ENCODE measurements at regions not wholly inside any gene's neighbourhood (a gene's known extent, or its start where the extent isn't known, plus 50 kb on each side); places are given as distances from the start of the nearest gene placed in this dataset.
A peak's percentile ranks its signal among the peaks of the same experiment; 100 is the strongest.

GRCh38 chr5:117942861-117943519, 1045.4 kb downstream of the DTWD2 start:
- no peak for DNase-seq (ENCODE audit: low read depth)

- no peak for DNase-seq (ENCODE audit: low read depth)
Measured at GRCh38 chr5:117893211-117893610, 1095.1 kb downstream of the DTWD2 start.

GRCh38 chr5:117892360-117892759, 1096.0 kb downstream of the DTWD2 start:
- DNase-seq (ENCODE audit: low read depth): no peak

GRCh38 chr5:117889596-117889995, 1098.8 kb downstream of the DTWD2 start:
- peak; percentile 33 for DNase-seq (ENCODE audit: low read depth)

- DNase-seq (ENCODE audit: low read depth): no peak
Measured at GRCh38 chr5:117888688-117889087, 1099.7 kb downstream of the DTWD2 start.

- no peak for DNase-seq (ENCODE audit: low read depth)
Measured at GRCh38 chr5:117881426-117882230, 1106.7 kb downstream of the DTWD2 start.

GRCh38 chr5:117880932-117881331, 1107.4 kb downstream of the DTWD2 start:
- DNase-seq (ENCODE audit: low read depth): no peak

GRCh38 chr5:117877731-117878130, 1110.6 kb downstream of the DTWD2 start:
- no peak for DNase-seq (ENCODE audit: low read depth)

- DNase-seq (ENCODE audit: low read depth): no peak
Measured at GRCh38 chr5:117872798-117873368, 1115.5 kb downstream of the DTWD2 start.

- no peak for DNase-seq (ENCODE audit: low read depth)
Measured at GRCh38 chr5:117869596-117869995, 1118.8 kb downstream of the DTWD2 start.

GRCh38 chr5:117863586-117864296, 1124.6 kb downstream of the DTWD2 start:
- no peak for DNase-seq (ENCODE audit: low read depth)

- DNase-seq (ENCODE audit: low read depth): no peak
Measured at GRCh38 chr5:117860550-117860949, 1127.8 kb downstream of the DTWD2 start.

GRCh38 chr5:117859176-117859575, 1129.2 kb downstream of the DTWD2 start:
- no peak for DNase-seq (ENCODE audit: low read depth)

- DNase-seq (ENCODE audit: low read depth): no peak
Measured at GRCh38 chr5:117856713-117857112, 1131.6 kb downstream of the DTWD2 start.

- no peak for DNase-seq (ENCODE audit: low read depth)
Measured at GRCh38 chr5:117837786-117838185, 1150.6 kb downstream of the DTWD2 start.

- DNase-seq (ENCODE audit: low read depth): no peak
Measured at GRCh38 chr5:117833691-117834090, 1154.7 kb downstream of the DTWD2 start.

- no peak for DNase-seq (ENCODE audit: low read depth)
Measured at GRCh38 chr5:117829646-117830045, 1158.7 kb downstream of the DTWD2 start.

- no peak for DNase-seq (ENCODE audit: low read depth)
Measured at GRCh38 chr5:117813850-117814249, 1174.5 kb downstream of the DTWD2 start.

GRCh38 chr5:117812861-117813260, 1175.5 kb downstream of the DTWD2 start:
- no peak for DNase-seq (ENCODE audit: low read depth)

GRCh38 chr5:117809251-117809650, 1179.1 kb downstream of the DTWD2 start:
- no peak for DNase-seq (ENCODE audit: low read depth)

GRCh38 chr5:117805058-117805457, 1183.3 kb downstream of the DTWD2 start:
- no peak for DNase-seq (ENCODE audit: low read depth)

- peak; percentile 12 for DNase-seq (ENCODE audit: low read depth)
Measured at GRCh38 chr5:117803533-117803932, 1184.8 kb downstream of the DTWD2 start.

- DNase-seq (ENCODE audit: low read depth): no peak
Measured at GRCh38 chr5:117801583-117801982, 1186.8 kb downstream of the DTWD2 start.
